ENCODE measurements at regions not wholly inside any gene's neighbourhood (a gene's known extent, or its start where the extent isn't known, plus 50 kb on each side); places are given as distances from the start of the nearest gene placed in this dataset.

DNA sequence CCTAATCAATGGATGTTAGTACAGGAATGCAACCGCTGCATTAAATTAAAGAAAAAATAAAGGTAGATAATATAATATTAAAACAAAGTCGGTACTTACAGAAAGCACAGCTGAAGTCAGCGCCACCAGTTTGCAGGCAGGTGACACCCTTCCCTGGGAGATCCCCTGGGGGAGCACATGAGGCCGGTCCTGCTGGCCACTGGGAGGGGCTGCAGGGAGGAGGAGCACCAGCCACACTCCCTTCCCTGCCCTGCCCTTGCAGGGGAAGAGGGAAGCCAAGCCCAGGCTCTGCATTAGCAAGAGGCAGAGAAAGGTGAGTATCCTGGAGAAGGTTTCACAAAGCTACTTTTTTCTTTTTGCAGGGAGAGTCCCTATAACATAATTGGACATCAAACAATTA, 507.0 kb downstream of the AJAP1 start:
- TF ChIP-seq JUND (IDR thresholded peaks at IDR 0.05) (no peak), POLR2AphosphoS5 (IDR thresholded peaks at IDR 0.05; ENCODE audit: low read depth, low read length) (no peak), POLR2A (IDR thresholded peaks at IDR 0.05; ENCODE audit: borderline replicate concordance, extremely low read depth, insufficient read depth, insufficient read length) (no peak), SP1 (IDR thresholded peaks at IDR 0.05; ENCODE audit: low read depth) (no peak), FOSL1 (IDR thresholded peaks at IDR 0.05; ENCODE audit: low read depth) (no peak), ELF1 (IDR thresholded peaks at IDR 0.05; ENCODE audit: borderline replicate concordance, low read depth) (no peak), EZH2phosphoT487 (IDR thresholded peaks at IDR 0.05; ENCODE audit: borderline replicate concordance) (no peak), EGR1 (IDR thresholded peaks at IDR 0.05; ENCODE audit: low read depth) (no peak), YY1 (IDR thresholded peaks at IDR 0.05; ENCODE audit: extremely low read depth, insufficient replicate concordance, low read depth, low read length) (no peak), EZH2 (IDR thresholded peaks at IDR 0.05) (no peak)
- TF ChIP-seq, protein P1, sequence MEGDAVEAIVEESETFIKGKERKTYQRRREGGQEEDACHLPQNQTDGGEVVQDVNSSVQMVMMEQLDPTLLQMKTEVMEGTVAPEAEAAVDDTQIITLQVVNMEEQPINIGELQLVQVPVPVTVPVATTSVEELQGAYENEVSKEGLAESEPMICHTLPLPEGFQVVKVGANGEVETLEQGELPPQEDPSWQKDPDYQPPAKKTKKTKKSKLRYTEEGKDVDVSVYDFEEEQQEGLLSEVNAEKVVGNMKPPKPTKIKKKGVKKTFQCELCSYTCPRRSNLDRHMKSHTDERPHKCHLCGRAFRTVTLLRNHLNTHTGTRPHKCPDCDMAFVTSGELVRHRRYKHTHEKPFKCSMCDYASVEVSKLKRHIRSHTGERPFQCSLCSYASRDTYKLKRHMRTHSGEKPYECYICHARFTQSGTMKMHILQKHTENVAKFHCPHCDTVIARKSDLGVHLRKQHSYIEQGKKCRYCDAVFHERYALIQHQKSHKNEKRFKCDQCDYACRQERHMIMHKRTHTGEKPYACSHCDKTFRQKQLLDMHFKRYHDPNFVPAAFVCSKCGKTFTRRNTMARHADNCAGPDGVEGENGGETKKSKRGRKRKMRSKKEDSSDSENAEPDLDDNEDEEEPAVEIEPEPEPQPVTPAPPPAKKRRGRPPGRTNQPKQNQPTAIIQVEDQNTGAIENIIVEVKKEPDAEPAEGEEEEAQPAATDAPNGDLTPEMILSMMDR (IDR thresholded peaks at IDR 0.05 in 2 of 3, conservative IDR thresholded peaks at IDR 0.05 in 1 of 3; ENCODE audit: borderline replicate concordance in 1 of 3, insufficient read depth in 1 of 3, low read depth in 2 of 3, low read length in 2 of 3): no peak
- TF ChIP-seq, protein P2, sequence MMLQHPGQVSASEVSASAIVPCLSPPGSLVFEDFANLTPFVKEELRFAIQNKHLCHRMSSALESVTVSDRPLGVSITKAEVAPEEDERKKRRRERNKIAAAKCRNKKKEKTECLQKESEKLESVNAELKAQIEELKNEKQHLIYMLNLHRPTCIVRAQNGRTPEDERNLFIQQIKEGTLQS (IDR thresholded peaks at IDR 0.05): no peak
- TF ChIP-seq, protein P3, sequence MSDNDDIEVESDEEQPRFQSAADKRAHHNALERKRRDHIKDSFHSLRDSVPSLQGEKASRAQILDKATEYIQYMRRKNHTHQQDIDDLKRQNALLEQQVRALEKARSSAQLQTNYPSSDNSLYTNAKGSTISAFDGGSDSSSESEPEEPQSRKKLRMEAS (IDR thresholded peaks at IDR 0.05): no peak
- TF ChIP-seq, protein P4, sequence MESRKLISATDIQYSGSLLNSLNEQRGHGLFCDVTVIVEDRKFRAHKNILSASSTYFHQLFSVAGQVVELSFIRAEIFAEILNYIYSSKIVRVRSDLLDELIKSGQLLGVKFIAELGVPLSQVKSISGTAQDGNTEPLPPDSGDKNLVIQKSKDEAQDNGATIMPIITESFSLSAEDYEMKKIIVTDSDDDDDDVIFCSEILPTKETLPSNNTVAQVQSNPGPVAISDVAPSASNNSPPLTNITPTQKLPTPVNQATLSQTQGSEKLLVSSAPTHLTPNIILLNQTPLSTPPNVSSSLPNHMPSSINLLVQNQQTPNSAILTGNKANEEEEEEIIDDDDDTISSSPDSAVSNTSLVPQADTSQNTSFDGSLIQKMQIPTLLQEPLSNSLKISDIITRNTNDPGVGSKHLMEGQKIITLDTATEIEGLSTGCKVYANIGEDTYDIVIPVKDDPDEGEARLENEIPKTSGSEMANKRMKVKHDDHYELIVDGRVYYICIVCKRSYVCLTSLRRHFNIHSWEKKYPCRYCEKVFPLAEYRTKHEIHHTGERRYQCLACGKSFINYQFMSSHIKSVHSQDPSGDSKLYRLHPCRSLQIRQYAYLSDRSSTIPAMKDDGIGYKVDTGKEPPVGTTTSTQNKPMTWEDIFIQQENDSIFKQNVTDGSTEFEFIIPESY (IDR thresholded peaks at IDR 0.05; ENCODE audit: extremely low read depth, insufficient replicate concordance, low read length): no peak

All from HCT116 (cell line).